GM12801 (cell line): ENCODE measurements at regions not wholly inside any gene's neighbourhood (a gene's known extent, or its start where the extent isn't known, plus 50 kb on each side); places are given as distances from the start of the nearest gene placed in this dataset.

ENCODE experiments used
- CTCF ChIP-seq: IDR thresholded peaks from one replicate; pipeline ENCODE4 v1.5.1; 2011; ENCODE audit warnings: control low read depth; ENCODE audit not compliant: insufficient read length; ENCODE audit errors: extremely low read depth

GRCh38 chr18:25875551-25876240 lies 214.7 kb downstream of the SS18 start:
- TF ChIP-seq CTCF: no peak

- no peak for TF ChIP-seq CTCF
Observed at GRCh38 chr18:25873833-25874232, 216.6 kb downstream of the SS18 start.

- TF ChIP-seq CTCF: no peak
Observed at GRCh38 chr18:25866331-25866730, 224.1 kb downstream of the SS18 start.

- TF ChIP-seq CTCF: no peak
Observed at GRCh38 chr18:25862881-25863600, 227.4 kb downstream of the SS18 start.

GRCh38 chr18:25853691-25854433 lies 236.6 kb downstream of the SS18 start:
- TF ChIP-seq CTCF: no peak

GRCh38 chr18:25843791-25844190 lies 246.6 kb downstream of the SS18 start:
- TF ChIP-seq CTCF: no peak

GRCh38 chr18:25842665-25843064 lies 247.7 kb downstream of the SS18 start:
- TF ChIP-seq CTCF: no peak
